Fibroblast of lung (primary cell): ENCODE measurements at regions not wholly inside any gene's neighbourhood (a gene's known extent, or its start where the extent isn't known, plus 50 kb on each side); places are given as distances from the start of the nearest gene placed in this dataset.

ENCODE experiments used
- EZH2 ChIP-seq: IDR thresholded peaks from 2 replicates; pipeline ENCODE4 v1.5.1; 2012; ENCODE audit warnings: low read length, control low read depth, mild to moderate bottlenecking; ENCODE audit errors: missing control alignments
- TF ChIP-seq, protein P1 (sequence below), 2 donors: IDR thresholded peaks in 1 of 2; conservative IDR thresholded peaks in 1 of 2; 1 replicate in 1 of 2; 2 replicates in 1 of 2; pipeline ENCODE4 v1.5.1; 2011 to 2012; ENCODE audit warnings: low read length in 2 of 2, control low read depth in 1 of 2, inconsistent platforms in 1 of 2, low read depth in 1 of 2, mild to moderate bottlenecking in 1 of 2

DNA sequence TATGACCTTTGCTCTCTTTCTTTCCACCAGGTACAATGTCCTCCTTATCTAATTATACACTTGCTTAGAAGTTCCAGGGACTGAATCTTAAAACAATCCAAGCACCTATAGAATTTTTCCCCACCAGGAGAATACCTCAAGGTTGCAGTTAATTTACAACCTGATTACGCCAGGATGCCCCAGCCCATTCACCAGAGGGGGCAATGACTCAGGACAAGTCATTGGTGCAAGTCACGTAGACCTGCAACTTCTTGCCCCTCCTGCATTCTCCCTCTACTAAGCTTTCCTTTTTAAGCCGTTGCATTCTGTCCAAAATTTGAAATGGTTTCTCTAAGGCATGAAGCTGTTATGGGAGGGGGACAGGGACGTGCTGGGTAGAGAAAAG lies 111.1 kb upstream of the SCAF11 start:
- TF ChIP-seq, protein P1, sequence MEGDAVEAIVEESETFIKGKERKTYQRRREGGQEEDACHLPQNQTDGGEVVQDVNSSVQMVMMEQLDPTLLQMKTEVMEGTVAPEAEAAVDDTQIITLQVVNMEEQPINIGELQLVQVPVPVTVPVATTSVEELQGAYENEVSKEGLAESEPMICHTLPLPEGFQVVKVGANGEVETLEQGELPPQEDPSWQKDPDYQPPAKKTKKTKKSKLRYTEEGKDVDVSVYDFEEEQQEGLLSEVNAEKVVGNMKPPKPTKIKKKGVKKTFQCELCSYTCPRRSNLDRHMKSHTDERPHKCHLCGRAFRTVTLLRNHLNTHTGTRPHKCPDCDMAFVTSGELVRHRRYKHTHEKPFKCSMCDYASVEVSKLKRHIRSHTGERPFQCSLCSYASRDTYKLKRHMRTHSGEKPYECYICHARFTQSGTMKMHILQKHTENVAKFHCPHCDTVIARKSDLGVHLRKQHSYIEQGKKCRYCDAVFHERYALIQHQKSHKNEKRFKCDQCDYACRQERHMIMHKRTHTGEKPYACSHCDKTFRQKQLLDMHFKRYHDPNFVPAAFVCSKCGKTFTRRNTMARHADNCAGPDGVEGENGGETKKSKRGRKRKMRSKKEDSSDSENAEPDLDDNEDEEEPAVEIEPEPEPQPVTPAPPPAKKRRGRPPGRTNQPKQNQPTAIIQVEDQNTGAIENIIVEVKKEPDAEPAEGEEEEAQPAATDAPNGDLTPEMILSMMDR (conservative IDR thresholded peaks at IDR 0.05 in 1 of 2, IDR thresholded peaks at IDR 0.05 in 1 of 2; ENCODE audit: low read depth in 1 of 2, low read length in 2 of 2): no peak
- TF ChIP-seq EZH2: no peak
